ENCODE measurements at regions not wholly inside any gene's neighbourhood (a gene's known extent, or its start where the extent isn't known, plus 50 kb on each side); places are given as distances from the start of the nearest gene placed in this dataset.

DNA sequence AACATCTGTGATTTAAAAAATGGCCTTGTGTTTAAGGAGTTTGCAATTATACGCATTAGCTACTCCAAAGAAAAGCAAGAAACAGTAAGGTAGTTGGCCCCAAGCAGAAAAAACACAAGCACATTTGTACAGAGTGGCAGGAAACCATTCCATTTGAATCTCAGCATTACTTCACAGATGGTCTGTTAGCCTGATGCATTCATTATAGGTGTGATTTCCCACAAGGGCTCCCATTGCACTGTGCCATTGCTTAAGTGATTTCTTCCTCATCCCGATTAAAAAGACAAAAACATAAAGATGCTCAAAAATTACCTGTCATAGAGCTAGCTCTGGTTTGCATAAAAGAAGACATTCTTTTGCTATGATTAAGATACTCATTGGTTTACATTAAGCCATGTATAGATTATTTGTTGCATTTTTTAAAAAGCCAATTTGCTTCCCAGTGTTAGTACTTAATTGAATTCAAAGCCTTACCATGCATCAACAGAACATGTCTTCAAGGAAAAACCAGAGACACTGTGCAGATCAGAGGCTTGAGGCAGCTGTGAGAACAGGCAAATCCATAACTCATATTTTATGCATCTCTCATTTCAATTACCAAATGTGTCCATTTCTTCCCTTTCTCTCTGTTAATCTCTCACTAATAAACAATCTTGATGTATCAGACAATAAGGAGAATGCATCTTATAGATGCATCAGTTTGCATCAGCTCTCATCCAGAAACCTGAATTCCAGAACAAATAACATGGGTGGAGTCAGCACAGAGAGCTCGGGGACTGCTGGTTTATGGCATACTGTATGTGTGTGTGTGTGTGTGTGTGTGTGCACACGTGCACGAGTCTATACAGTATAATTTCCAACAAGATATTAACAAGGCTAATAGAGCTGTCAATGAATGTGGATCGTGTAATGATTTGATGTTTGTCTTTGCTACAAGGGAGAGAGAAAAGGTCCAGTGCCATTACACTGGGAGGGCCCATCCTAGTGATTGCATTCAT, 558.6 kb upstream of the HS6ST1 start:
- CTCF ChIA-PET: no interaction called here
- WGBS (ENCODE audit: low lambda C conversion rate): 11% methylated on average over 6 of the region's 6 CpGs
- no peaks in the 10 kb centered on the region for H3K9me2 ChIP-seq
- H3K4me2 ChIP-seq: no peak overlapping the region
- H3K36me3 ChIP-seq (replicated peaks in 1 of 2; ENCODE audit: control insufficient read depth in 1 of 2, insufficient read depth in 2 of 2, low read length in 1 of 2): no peaks in the 10 kb centered on the region
- POLR2A ChIA-PET: no interaction called here
- H3K27ac ChIP-seq (ENCODE audit: low read depth in 2 of 2, low read length in 1 of 2): no peak overlapping the region
- no peak for DNase-seq
- H3K9me3 ChIP-seq: no peaks in the 10 kb centered on the region
- H4K20me1 ChIP-seq (ENCODE audit: insufficient read depth): no peaks in the 10 kb centered on the region
- H3K27me3 ChIP-seq (ENCODE audit: insufficient read depth): no peaks in the 10 kb centered on the region
- H3K4me3 ChIP-seq (ENCODE audit: low read depth in 2 of 2, low read length in 1 of 2): no peak overlapping the region
- H3K4me1 ChIP-seq (ENCODE audit: control insufficient read depth in 1 of 2, insufficient read depth in 2 of 2, low read depth in 1 of 2, low read length in 1 of 2): no peaks in the 10 kb centered on the region
- TF ChIP-seq FOXJ3 (CRISPR knock-in tag; IDR thresholded peaks at IDR 0.05) (no peak), RFX5 (IDR thresholded peaks at IDR 0.05; ENCODE audit: low read length) (no peak), TAF1 (IDR thresholded peaks at IDR 0.05; ENCODE audit: borderline replicate concordance, low read depth, low read length) (no peak), EZH2phosphoT487 (IDR thresholded peaks at IDR 0.05; ENCODE audit: borderline replicate concordance, low read depth) (no peak), EP300 (IDR thresholded peaks at IDR 0.05; ENCODE audit: borderline replicate concordance in 1 of 2, low read depth in 1 of 2, low read length in 1 of 2) (no peak)
- TF ChIP-seq, protein P1, sequence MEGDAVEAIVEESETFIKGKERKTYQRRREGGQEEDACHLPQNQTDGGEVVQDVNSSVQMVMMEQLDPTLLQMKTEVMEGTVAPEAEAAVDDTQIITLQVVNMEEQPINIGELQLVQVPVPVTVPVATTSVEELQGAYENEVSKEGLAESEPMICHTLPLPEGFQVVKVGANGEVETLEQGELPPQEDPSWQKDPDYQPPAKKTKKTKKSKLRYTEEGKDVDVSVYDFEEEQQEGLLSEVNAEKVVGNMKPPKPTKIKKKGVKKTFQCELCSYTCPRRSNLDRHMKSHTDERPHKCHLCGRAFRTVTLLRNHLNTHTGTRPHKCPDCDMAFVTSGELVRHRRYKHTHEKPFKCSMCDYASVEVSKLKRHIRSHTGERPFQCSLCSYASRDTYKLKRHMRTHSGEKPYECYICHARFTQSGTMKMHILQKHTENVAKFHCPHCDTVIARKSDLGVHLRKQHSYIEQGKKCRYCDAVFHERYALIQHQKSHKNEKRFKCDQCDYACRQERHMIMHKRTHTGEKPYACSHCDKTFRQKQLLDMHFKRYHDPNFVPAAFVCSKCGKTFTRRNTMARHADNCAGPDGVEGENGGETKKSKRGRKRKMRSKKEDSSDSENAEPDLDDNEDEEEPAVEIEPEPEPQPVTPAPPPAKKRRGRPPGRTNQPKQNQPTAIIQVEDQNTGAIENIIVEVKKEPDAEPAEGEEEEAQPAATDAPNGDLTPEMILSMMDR (IDR thresholded peaks at IDR 0.05): no peak
- TF ChIP-seq, protein P2, sequence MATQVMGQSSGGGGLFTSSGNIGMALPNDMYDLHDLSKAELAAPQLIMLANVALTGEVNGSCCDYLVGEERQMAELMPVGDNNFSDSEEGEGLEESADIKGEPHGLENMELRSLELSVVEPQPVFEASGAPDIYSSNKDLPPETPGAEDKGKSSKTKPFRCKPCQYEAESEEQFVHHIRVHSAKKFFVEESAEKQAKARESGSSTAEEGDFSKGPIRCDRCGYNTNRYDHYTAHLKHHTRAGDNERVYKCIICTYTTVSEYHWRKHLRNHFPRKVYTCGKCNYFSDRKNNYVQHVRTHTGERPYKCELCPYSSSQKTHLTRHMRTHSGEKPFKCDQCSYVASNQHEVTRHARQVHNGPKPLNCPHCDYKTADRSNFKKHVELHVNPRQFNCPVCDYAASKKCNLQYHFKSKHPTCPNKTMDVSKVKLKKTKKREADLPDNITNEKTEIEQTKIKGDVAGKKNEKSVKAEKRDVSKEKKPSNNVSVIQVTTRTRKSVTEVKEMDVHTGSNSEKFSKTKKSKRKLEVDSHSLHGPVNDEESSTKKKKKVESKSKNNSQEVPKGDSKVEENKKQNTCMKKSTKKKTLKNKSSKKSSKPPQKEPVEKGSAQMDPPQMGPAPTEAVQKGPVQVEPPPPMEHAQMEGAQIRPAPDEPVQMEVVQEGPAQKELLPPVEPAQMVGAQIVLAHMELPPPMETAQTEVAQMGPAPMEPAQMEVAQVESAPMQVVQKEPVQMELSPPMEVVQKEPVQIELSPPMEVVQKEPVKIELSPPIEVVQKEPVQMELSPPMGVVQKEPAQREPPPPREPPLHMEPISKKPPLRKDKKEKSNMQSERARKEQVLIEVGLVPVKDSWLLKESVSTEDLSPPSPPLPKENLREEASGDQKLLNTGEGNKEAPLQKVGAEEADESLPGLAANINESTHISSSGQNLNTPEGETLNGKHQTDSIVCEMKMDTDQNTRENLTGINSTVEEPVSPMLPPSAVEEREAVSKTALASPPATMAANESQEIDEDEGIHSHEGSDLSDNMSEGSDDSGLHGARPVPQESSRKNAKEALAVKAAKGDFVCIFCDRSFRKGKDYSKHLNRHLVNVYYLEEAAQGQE (IDR thresholded peaks at IDR 0.05; ENCODE audit: low read depth, low read length): no peak
- TF ChIP-seq, protein P3, sequence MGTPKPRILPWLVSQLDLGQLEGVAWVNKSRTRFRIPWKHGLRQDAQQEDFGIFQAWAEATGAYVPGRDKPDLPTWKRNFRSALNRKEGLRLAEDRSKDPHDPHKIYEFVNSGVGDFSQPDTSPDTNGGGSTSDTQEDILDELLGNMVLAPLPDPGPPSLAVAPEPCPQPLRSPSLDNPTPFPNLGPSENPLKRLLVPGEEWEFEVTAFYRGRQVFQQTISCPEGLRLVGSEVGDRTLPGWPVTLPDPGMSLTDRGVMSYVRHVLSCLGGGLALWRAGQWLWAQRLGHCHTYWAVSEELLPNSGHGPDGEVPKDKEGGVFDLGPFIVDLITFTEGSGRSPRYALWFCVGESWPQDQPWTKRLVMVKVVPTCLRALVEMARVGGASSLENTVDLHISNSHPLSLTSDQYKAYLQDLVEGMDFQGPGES (IDR thresholded peaks at IDR 0.05; ENCODE audit: low read depth, low read length): no peak
- TF ChIP-seq, protein P4, sequence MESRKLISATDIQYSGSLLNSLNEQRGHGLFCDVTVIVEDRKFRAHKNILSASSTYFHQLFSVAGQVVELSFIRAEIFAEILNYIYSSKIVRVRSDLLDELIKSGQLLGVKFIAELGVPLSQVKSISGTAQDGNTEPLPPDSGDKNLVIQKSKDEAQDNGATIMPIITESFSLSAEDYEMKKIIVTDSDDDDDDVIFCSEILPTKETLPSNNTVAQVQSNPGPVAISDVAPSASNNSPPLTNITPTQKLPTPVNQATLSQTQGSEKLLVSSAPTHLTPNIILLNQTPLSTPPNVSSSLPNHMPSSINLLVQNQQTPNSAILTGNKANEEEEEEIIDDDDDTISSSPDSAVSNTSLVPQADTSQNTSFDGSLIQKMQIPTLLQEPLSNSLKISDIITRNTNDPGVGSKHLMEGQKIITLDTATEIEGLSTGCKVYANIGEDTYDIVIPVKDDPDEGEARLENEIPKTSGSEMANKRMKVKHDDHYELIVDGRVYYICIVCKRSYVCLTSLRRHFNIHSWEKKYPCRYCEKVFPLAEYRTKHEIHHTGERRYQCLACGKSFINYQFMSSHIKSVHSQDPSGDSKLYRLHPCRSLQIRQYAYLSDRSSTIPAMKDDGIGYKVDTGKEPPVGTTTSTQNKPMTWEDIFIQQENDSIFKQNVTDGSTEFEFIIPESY (IDR thresholded peaks at IDR 0.05; ENCODE audit: borderline replicate concordance, low read depth): no peak
- TF ChIP-seq, protein P5, sequence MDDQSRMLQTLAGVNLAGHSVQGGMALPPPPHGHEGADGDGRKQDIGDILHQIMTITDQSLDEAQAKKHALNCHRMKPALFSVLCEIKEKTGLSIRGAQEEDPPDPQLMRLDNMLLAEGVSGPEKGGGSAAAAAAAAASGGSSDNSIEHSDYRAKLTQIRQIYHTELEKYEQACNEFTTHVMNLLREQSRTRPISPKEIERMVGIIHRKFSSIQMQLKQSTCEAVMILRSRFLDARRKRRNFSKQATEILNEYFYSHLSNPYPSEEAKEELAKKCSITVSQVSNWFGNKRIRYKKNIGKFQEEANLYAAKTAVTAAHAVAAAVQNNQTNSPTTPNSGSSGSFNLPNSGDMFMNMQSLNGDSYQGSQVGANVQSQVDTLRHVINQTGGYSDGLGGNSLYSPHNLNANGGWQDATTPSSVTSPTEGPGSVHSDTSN (IDR thresholded peaks at IDR 0.05): no peak
- H3K9ac ChIP-seq: no peak overlapping the region
- H3F3A ChIP-seq (replicated peaks; ENCODE audit: insufficient read depth): no peaks in the 10 kb centered on the region
- no peaks in the 10 kb centered on the region for H3K79me2 ChIP-seq (ENCODE audit: insufficient read depth)
- no peak overlapping the region for H2AFZ ChIP-seq (ENCODE audit: low read depth)

All from SK-N-SH (cell line).